Fibroblast of lung (primary cell): ENCODE measurements at regions not wholly inside any gene's neighbourhood (a gene's known extent, or its start where the extent isn't known, plus 50 kb on each side); places are given as distances from the start of the nearest gene placed in this dataset.
A peak's percentile ranks its signal among the peaks of the same experiment; 100 is the strongest.

Experiments
- DNase-seq, 2 donors: peaks; one replicate each; pipeline versions ENCODE4 v3.0.0 to v3.0.0-alpha.2; 2010; ENCODE audit warnings: low read depth in 2 of 2
- H2AFZ ChIP-seq: 2 replicates; pipeline ENCODE4 v1.5.1; 2012; ENCODE audit warnings: low read length, control low read depth, inconsistent platforms
- H3K27ac ChIP-seq: 2 replicates; pipeline ENCODE4 v1.5.1; 2011; ENCODE audit warnings: low read length, control low read depth; ENCODE audit not compliant: insufficient read depth
- H3K27me3 ChIP-seq: 2 replicates; pipeline ENCODE4 v1.5.1; 2011; ENCODE audit warnings: mild to moderate bottlenecking, low read length; ENCODE audit not compliant: control insufficient read depth, insufficient read depth
- H3K36me3 ChIP-seq: 2 replicates; pipeline ENCODE4 v1.5.1; 2011; ENCODE audit warnings: low read length; ENCODE audit not compliant: control insufficient read depth, insufficient read depth
- H3K4me1 ChIP-seq: 2 replicates; pipeline ENCODE4 v1.5.1; 2011; ENCODE audit warnings: low read length; ENCODE audit not compliant: control insufficient read depth, insufficient read depth; ENCODE audit errors: extremely low read depth
- H3K4me2 ChIP-seq: 2 replicates; pipeline ENCODE4 v1.5.1; 2011; ENCODE audit warnings: low read length, control low read depth; ENCODE audit not compliant: insufficient read depth; ENCODE audit errors: extremely low read depth
- H3K4me3 ChIP-seq, 4 experiments: fragments of 200-600 bp in 1 of 4; sonication (generic) in 1 of 4; replicated peaks in 1 of 4; 2 replicates each; pipeline ENCODE4 v1.5.1; 2011 to 2016; ENCODE audit warnings: low read length in 4 of 4, low read depth in 3 of 4, mild to moderate bottlenecking in 3 of 4, control low read depth in 2 of 4, inconsistent platforms in 1 of 4, mixed read lengths in 1 of 4; ENCODE audit not compliant: insufficient read depth in 1 of 4; ENCODE audit errors: control extremely low read depth in 1 of 4
- H3K79me2 ChIP-seq: 2 replicates; pipeline ENCODE4 v1.5.1; 2012; ENCODE audit warnings: mild to moderate bottlenecking, low read length, inconsistent platforms; ENCODE audit not compliant: control insufficient read depth, insufficient read depth
- H3K9ac ChIP-seq: 2 replicates; pipeline ENCODE4 v1.5.1; 2011; ENCODE audit warnings: mild to moderate bottlenecking, low read length, control low read depth; ENCODE audit not compliant: insufficient read depth
- H3K9me3 ChIP-seq: 2 replicates; pipeline ENCODE4 v1.5.1; 2012; ENCODE audit warnings: low read depth, low read length; ENCODE audit not compliant: control insufficient read depth, insufficient read depth
- H4K20me1 ChIP-seq: 2 replicates; pipeline ENCODE4 v1.5.1; 2011; ENCODE audit warnings: low read length; ENCODE audit not compliant: control insufficient read depth, insufficient read depth; ENCODE audit errors: extremely low read depth
- CTCF ChIP-seq, 2 donors: IDR thresholded peaks in 1 of 2; conservative IDR thresholded peaks in 1 of 2; 1 replicate in 1 of 2; 2 replicates in 1 of 2; pipeline ENCODE4 v1.5.1; 2011 to 2012; ENCODE audit warnings: low read length in 2 of 2, control low read depth in 1 of 2, inconsistent platforms in 1 of 2, low read depth in 1 of 2, mild to moderate bottlenecking in 1 of 2
- EZH2 ChIP-seq: IDR thresholded peaks from 2 replicates; pipeline ENCODE4 v1.5.1; 2012; ENCODE audit warnings: low read length, control low read depth, mild to moderate bottlenecking; ENCODE audit errors: missing control alignments

- TF ChIP-seq EZH2 (no peak), CTCF (conservative IDR thresholded peaks at IDR 0.05 in 1 of 2, IDR thresholded peaks at IDR 0.05 in 1 of 2; ENCODE audit: low read depth in 1 of 2, low read length in 2 of 2) (no peak)
- no peaks in the 10 kb centered on the region for H3K4me1 ChIP-seq
- no peaks in the 10 kb centered on the region for H3K36me3 ChIP-seq
- H3K9me3 ChIP-seq = no peaks in the 10 kb centered on the region
- no peaks in the 10 kb centered on the region for H3K27me3 ChIP-seq
- no peak overlapping the region for H3K4me2 ChIP-seq
- H3K27ac ChIP-seq = no peak overlapping the region
- no peak overlapping the region for H2AFZ ChIP-seq
- no peak overlapping the region for H3K9ac ChIP-seq
- no peaks in the 10 kb centered on the region for H3K79me2 ChIP-seq
- no peaks in the 10 kb centered on the region for H4K20me1 ChIP-seq
- no peak overlapping the region for H3K4me3 ChIP-seq
- no peak for DNase-seq
Observed at GRCh38 chr5:4927097-4927496, 213.0 kb upstream of the ADAMTS16 start.

GRCh38 chr5:4928409-4928808 lies 211.7 kb upstream of the ADAMTS16 start:
- H3K4me1 ChIP-seq = no peaks in the 10 kb centered on the region
- H3K27ac ChIP-seq = no peak overlapping the region
- no peak overlapping the region for H3K9ac ChIP-seq
- DNase-seq = no peak
- H3K36me3 ChIP-seq = no peaks in the 10 kb centered on the region
- H3K4me3 ChIP-seq = no peak overlapping the region
- H4K20me1 ChIP-seq = no peaks in the 10 kb centered on the region
- H3K4me2 ChIP-seq = no peak overlapping the region
- no peaks in the 10 kb centered on the region for H3K79me2 ChIP-seq
- TF ChIP-seq EZH2 (no peak), CTCF (conservative IDR thresholded peaks at IDR 0.05 in 1 of 2, IDR thresholded peaks at IDR 0.05 in 1 of 2; ENCODE audit: low read depth in 1 of 2, low read length in 2 of 2) (no peak)
- no peaks in the 10 kb centered on the region for H3K27me3 ChIP-seq
- no peaks in the 10 kb centered on the region for H3K9me3 ChIP-seq
- no peak overlapping the region for H2AFZ ChIP-seq

- Histone ChIP-seq H3K27me3 (no peaks in the 10 kb centered on the region), H3K27ac (no peak overlapping the region), H3K9me3 (no peaks in the 10 kb centered on the region), H2AFZ (no peak overlapping the region), H3K9ac (no peak overlapping the region), H3K79me2 (no peaks in the 10 kb centered on the region), H3K36me3 (no peaks in the 10 kb centered on the region), H3K4me3 (no peak overlapping the region), H4K20me1 (no peaks in the 10 kb centered on the region), H3K4me1 (no peaks in the 10 kb centered on the region), H3K4me2 (no peak overlapping the region)
- peak in 1 of 2 donors; percentile 17 for DNase-seq
- no peak for TF ChIP-seq CTCF (conservative IDR thresholded peaks at IDR 0.05 in 1 of 2, IDR thresholded peaks at IDR 0.05 in 1 of 2; ENCODE audit: low read depth in 1 of 2, low read length in 2 of 2)
Observed at GRCh38 chr5:4929092-4929655, 211.0 kb upstream of the ADAMTS16 start.
